KMS-11 (cell line): ENCODE measurements at regions not wholly inside any gene's neighbourhood (a gene's known extent, or its start where the extent isn't known, plus 50 kb on each side); places are given as distances from the start of the nearest gene placed in this dataset.
"Not testable (repeated sequence)": the region's sequence is repeated elsewhere in the genome, so short reads cannot be mapped to it uniquely, and the experiment has no call there.

ENCODE experiments used
- H2AFZ ChIP-seq: fragments of 200-600 bp; sonication (generic); 2 replicates; pipeline ENCODE4 v1.6.1; 2016; ENCODE audit warnings: antibody characterized with exemption, mixed run types, low read depth
- H3K27ac ChIP-seq: fragments of 200-600 bp; sonication (generic); 2 replicates; pipeline ENCODE4 v1.6.1; 2016; ENCODE audit warnings: mild to moderate bottlenecking, mixed run types
- H3K27me3 ChIP-seq: fragments of 200-600 bp; sonication (generic); 2 replicates; pipeline ENCODE4 v1.6.1; 2017; ENCODE audit warnings: mild to moderate bottlenecking, low read depth, mixed run types, moderate library complexity; ENCODE audit not compliant: insufficient read depth
- H3K36me3 ChIP-seq: fragments of 200-600 bp; sonication (generic); 2 replicates; pipeline ENCODE4 v1.6.1; 2017; ENCODE audit warnings: mild to moderate bottlenecking, mixed run types; ENCODE audit not compliant: insufficient read depth
- H3K4me1 ChIP-seq: fragments of 200-600 bp; sonication (generic); 2 replicates; pipeline ENCODE4 v1.6.1; 2016; ENCODE audit warnings: mild to moderate bottlenecking, low read depth, mixed run types; ENCODE audit not compliant: poor library complexity, severe bottlenecking
- H3K4me2 ChIP-seq: fragments of 200-600 bp; sonication (generic); 2 replicates; pipeline ENCODE4 v1.7.0; 2016; ENCODE audit warnings: mild to moderate bottlenecking, mixed run types
- H3K4me3 ChIP-seq: fragments of 200-600 bp; sonication (generic); IDR thresholded peaks from 2 replicates; pipeline ENCODE4 v1.6.1; 2017; ENCODE audit warnings: low read depth, low read length, mixed read lengths; ENCODE audit not compliant: insufficient read depth
- H3K79me2 ChIP-seq: fragments of 200-600 bp; sonication (generic); 2 replicates; pipeline ENCODE4 v1.6.1; 2016; ENCODE audit warnings: low read depth, mixed run types; ENCODE audit not compliant: insufficient read depth
- H3K9ac ChIP-seq: fragments of 200-600 bp; sonication (generic); 2 replicates; pipeline ENCODE4 v1.6.1; 2016; ENCODE audit warnings: mild to moderate bottlenecking, mixed run types
- H4K20me1 ChIP-seq: fragments of 200-600 bp; sonication (generic); 2 replicates; pipeline ENCODE4 v1.6.1; 2016; ENCODE audit warnings: mild to moderate bottlenecking, mixed run types; ENCODE audit not compliant: insufficient read depth
- TF ChIP-seq, protein P1 (sequence below): fragments of 200-600 bp; sonication (generic); conservative IDR thresholded peaks from 2 replicates; pipeline ENCODE4 v1.6.1; 2017; ENCODE audit warnings: low read depth, mild to moderate bottlenecking, antibody characterized with exemption, low read length, moderate library complexity, mixed read lengths

DNA sequence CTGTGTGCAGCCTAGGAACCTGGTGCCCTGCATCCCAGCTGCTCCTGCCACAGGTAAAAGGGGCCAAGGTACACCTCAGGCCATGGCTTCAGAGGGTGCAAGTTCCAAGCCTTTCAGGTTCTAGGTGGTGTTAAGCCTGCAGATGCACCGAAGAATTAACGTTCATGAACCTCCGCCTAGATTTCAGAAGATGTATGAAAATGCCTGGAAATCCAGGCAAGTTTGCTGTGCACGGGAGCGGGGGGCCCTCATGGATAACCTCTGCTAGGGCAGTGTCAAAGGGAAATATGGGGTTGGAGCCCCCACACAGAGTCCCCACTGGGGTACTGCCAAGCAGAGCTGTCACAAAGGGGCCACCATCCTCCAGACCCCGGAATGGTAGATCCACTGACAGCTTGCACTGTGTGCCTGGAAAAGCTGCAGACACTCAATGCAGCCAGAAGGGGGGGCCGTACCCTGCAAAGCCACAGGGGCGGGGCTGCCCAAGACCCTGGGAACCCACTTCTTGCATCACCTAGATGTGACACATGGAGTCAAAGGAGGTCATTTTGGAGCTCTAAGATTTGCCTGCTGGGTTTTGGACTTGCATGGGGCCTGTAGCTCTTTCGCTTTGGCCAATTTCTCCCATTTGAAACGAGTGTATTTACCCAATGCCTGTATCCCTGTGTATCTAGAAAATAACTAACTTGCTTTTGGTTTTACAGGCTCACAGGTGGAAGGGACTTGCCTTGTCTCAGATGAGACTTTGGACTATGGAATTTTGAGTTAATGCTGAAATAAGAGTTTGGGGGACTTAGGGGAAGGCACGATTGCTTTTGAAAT, 145.2 kb upstream of the C1QTNF3 start:
- H3K9ac ChIP-seq, H3K79me2 ChIP-seq, H3K4me1 ChIP-seq, H3K27me3 ChIP-seq, H3K4me2 ChIP-seq, H4K20me1 ChIP-seq, H2AFZ ChIP-seq, H3K27ac ChIP-seq, H3K4me3 ChIP-seq, H3K36me3 ChIP-seq: not testable (repeated sequence)
- TF ChIP-seq, protein P1, sequence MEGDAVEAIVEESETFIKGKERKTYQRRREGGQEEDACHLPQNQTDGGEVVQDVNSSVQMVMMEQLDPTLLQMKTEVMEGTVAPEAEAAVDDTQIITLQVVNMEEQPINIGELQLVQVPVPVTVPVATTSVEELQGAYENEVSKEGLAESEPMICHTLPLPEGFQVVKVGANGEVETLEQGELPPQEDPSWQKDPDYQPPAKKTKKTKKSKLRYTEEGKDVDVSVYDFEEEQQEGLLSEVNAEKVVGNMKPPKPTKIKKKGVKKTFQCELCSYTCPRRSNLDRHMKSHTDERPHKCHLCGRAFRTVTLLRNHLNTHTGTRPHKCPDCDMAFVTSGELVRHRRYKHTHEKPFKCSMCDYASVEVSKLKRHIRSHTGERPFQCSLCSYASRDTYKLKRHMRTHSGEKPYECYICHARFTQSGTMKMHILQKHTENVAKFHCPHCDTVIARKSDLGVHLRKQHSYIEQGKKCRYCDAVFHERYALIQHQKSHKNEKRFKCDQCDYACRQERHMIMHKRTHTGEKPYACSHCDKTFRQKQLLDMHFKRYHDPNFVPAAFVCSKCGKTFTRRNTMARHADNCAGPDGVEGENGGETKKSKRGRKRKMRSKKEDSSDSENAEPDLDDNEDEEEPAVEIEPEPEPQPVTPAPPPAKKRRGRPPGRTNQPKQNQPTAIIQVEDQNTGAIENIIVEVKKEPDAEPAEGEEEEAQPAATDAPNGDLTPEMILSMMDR, result peak; percentile 39; the same call in 1 of the 2 replicates

DNA sequence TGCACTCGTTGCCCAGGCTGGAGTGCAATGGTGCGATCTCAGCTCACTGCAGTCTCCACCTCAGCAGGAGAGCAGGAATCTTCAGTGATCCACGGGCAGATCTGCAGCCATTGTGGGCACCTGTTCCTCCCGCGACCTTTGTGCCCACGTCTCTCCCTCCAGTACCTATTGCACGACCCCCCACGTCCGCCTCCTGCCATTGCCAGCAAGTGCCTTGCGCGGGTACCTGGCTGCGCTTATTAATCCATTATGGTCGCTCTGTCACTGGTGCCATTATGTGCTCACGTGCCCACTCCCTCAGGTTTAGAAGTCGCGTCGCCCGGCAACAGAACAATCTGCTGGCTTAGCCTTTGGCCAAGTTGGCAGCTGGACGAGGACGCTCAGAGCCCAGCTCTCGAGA, 146.2 kb upstream of the C1QTNF3 start:
- not testable (repeated sequence) for H3K4me3 ChIP-seq, H3K9ac ChIP-seq, H3K4me2 ChIP-seq, H3K4me1 ChIP-seq, H3K27me3 ChIP-seq, H2AFZ ChIP-seq, H3K27ac ChIP-seq, H3K79me2 ChIP-seq, H3K36me3 ChIP-seq, H4K20me1 ChIP-seq

DNA sequence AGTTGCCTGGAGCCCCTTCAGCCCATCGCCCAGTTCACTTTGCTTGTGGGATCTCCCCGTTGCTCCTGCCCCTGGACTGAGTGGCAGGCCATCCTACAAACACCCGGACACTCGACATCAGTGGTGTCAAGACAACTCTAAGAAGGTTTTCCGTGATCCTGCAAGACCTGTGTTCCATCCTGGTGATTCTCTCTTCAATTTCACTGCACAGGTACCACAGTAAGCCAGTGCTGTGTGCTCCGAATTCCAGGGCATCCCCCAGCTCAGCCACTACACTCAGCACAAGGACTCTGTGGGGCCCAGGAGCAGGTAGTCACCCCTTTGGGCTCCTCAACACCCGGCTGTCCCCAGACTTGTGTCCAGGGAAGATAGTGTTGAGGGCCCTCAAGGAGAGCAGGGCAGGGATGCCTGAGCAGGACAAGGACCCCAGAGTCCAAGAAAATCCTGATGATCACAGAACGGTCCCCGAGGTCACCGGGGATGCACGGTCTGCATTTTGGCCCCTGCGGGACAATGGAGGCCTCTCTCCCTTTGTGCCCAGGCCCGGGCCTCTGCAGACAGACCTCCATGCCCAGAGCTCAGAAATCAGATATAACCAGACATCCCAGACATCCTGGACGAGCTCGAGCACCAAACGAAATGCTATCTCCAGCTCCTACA, 146.9 kb upstream of the C1QTNF3 start:
- H3K27me3 ChIP-seq, H3K79me2 ChIP-seq, H3K27ac ChIP-seq, H3K4me1 ChIP-seq, H3K4me2 ChIP-seq, H2AFZ ChIP-seq, H4K20me1 ChIP-seq, H3K9ac ChIP-seq, H3K4me3 ChIP-seq, H3K36me3 ChIP-seq: not testable (repeated sequence)

DNA sequence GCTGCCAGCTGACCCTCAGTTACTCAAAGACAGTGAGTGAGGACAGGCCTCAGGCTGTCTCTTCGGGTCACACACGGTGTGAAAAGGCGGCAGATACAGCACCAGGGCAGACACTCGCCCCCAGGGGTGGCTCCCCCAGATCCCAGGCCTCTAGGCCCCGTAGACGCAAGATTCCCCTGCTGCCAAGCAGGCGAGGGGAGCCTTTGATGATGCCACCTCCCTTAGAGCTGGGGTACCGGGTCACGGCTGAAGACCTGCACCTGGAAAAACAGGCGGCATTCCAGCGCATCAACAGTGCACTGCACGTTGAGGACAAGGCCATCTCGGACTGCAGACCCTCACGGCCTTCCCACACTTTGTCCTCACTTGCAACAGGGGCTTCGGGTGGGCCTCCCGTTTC, 147.5 kb upstream of the C1QTNF3 start:
- H2AFZ ChIP-seq, H3K4me2 ChIP-seq, H3K4me3 ChIP-seq, H3K27ac ChIP-seq, H3K9ac ChIP-seq, H4K20me1 ChIP-seq, H3K36me3 ChIP-seq, H3K79me2 ChIP-seq, H3K4me1 ChIP-seq, H3K27me3 ChIP-seq: not testable (repeated sequence)

GRCh38 chr5:34191279-34191744, 148.3 kb upstream of the C1QTNF3 start:
- H3K79me2 ChIP-seq, H3K27ac ChIP-seq, H3K4me2 ChIP-seq, H3K27me3 ChIP-seq, H3K4me1 ChIP-seq, H3K4me3 ChIP-seq, H2AFZ ChIP-seq, H3K9ac ChIP-seq, H3K36me3 ChIP-seq, H4K20me1 ChIP-seq: not testable (repeated sequence)

DNA sequence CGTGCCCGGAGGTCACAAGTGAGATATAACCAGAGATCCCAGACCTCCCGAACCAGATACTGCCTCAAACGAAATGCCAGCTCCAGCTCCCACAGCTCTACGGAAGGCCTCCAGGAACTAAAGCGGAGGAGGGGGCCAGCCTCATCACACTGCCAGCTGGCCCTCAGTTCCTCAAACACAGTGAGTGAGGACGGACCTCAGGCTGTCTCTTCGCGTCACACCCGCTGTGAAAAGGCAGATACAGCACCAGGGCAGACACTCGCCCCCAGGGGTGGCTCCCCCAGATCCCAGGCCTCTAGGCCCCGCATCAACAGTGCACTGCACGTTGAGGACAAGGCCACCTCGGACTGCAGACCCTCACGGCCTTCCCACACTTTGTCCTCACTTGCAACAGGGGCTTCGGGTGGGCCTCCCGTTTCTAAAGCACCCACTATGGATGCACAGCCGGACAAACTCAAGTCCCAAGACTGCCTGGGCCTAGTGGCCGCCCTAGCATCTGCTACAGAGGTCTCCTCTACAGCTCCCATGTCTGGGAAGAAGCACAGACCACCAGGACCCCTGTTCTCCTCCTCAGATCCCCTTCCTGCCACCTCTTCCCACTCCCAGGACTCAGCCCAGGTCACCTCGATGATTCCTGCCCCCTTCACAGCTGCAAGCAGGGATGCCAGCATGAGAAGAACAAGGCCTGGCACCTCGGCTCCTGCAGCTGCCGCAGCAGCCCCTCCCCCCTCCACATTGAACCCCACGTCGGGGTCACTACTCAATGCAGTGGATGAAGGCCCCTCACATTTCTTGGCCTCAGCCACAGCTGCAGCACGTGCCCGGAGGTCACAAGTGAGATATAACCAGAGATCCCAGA, 149.3 kb upstream of the C1QTNF3 start:
- H3K4me3 ChIP-seq, H3K27me3 ChIP-seq, H3K79me2 ChIP-seq, H3K9ac ChIP-seq, H4K20me1 ChIP-seq, H3K4me2 ChIP-seq, H3K4me1 ChIP-seq, H3K36me3 ChIP-seq, H3K27ac ChIP-seq, H2AFZ ChIP-seq: not testable (repeated sequence)

DNA sequence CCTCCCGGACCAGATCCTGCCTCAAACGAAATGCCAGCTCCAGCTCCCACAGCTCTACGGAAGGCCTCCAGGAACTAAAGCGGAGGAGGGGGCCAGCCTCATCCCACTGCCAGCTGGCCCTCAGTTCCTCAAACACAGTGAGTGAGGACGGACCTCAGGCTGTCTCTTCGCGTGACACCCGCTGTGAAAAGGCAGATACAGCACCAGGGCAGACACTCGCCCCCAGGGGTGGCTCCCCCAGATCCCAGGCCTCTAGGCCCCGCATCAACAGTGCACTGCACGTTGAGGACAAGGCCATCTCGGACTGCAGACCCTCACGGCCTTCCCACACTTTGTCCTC, 149.9 kb upstream of the C1QTNF3 start:
- not testable (repeated sequence) for H3K4me2 ChIP-seq, H3K79me2 ChIP-seq, H3K9ac ChIP-seq, H3K27ac ChIP-seq, H3K4me3 ChIP-seq, H2AFZ ChIP-seq, H3K27me3 ChIP-seq, H3K36me3 ChIP-seq, H3K4me1 ChIP-seq, H4K20me1 ChIP-seq

DNA sequence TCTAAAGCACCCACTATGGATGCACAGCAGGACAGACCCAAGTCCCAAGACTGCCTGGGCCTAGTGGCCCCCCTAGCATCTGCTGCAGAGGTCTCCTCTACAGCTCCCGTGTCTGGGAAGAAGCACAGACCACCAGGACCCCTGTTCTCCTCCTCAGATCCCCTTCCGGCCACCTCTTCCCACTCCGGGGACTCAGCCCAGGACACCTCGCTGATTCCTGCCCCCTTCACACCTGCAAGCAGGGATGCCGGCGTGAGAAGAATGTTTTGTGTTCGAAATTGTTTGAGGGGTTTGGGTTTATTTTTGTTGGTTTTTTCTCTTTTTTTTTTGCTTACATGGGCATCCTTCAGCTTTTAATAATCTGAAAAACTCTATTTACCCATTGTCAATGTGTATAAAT, 150.3 kb upstream of the C1QTNF3 start:
- not testable (repeated sequence) for H3K4me1 ChIP-seq, H3K79me2 ChIP-seq, H4K20me1 ChIP-seq, H3K27ac ChIP-seq, H3K4me3 ChIP-seq, H2AFZ ChIP-seq, H3K27me3 ChIP-seq, H3K36me3 ChIP-seq, H3K9ac ChIP-seq, H3K4me2 ChIP-seq

DNA sequence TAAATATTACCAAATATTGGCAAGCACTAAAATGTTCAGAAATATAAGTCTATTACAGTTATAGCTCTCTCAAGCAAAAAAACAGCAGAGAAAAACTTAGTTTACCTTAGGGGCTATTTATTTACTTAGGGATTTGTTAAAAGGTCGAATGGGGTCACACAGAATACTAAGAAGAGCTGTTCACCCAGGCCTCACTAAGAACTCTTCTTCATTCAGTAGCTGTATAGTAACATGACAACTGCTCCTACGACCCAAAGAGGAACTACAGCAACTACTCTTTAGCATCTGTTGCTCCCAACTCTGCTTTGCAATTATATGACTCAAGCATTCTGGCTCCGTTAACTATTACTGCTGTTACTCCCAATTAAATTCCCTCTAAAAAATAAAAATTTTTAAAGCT, 150.8 kb upstream of the C1QTNF3 start:
- not testable (repeated sequence) for H4K20me1 ChIP-seq, H3K4me2 ChIP-seq, H3K36me3 ChIP-seq, H3K27ac ChIP-seq, H3K79me2 ChIP-seq, H3K4me3 ChIP-seq, H3K9ac ChIP-seq, H3K27me3 ChIP-seq, H3K4me1 ChIP-seq, H2AFZ ChIP-seq
